Endodermal cell (in vitro differentiated cells): ENCODE measurements at regions not wholly inside any gene's neighbourhood (a gene's known extent, or its start where the extent isn't known, plus 50 kb on each side); places are given as distances from the start of the nearest gene placed in this dataset.

Experiments used
- DNase-seq: peaks from one replicate; pipeline ENCODE4 v3.0.0-alpha.2; 2017
- H3K27ac ChIP-seq: 2 replicates; pipeline ENCODE4 v1.5.1; 2013; ENCODE audit warnings: mild to moderate bottlenecking, low read depth, low read length, moderate library complexity
- H3K27me3 ChIP-seq: 2 replicates; pipeline ENCODE4 v1.6.1; 2013; ENCODE audit warnings: mild to moderate bottlenecking, low read length, moderate library complexity; ENCODE audit not compliant: insufficient read depth, control insufficient read depth, poor library complexity, severe bottlenecking
- H3K36me3 ChIP-seq: 2 replicates; pipeline ENCODE4 v1.7.0; 2013; ENCODE audit warnings: mild to moderate bottlenecking, low read length, moderate library complexity; ENCODE audit not compliant: control insufficient read depth, insufficient read depth
- H3K4me1 ChIP-seq: one replicate; pipeline ENCODE4 v1.7.0; 2013; ENCODE audit warnings: low read length; ENCODE audit not compliant: control insufficient read depth, insufficient read depth
- H3K4me3 ChIP-seq: 2 replicates; pipeline ENCODE4 v1.5.1; 2013; ENCODE audit warnings: mild to moderate bottlenecking, low read length, moderate library complexity
- H3K9ac ChIP-seq: 2 replicates; pipeline ENCODE4 v1.6.1; 2013; ENCODE audit warnings: mild to moderate bottlenecking, low read length, moderate library complexity; ENCODE audit not compliant: poor library complexity, severe bottlenecking; ENCODE audit errors: extremely low read depth
- H3K9me3 ChIP-seq: 2 replicates; pipeline ENCODE4 v1.6.1; 2013; ENCODE audit warnings: mild to moderate bottlenecking, low read length, moderate library complexity; ENCODE audit not compliant: control insufficient read depth
- H3K27ac Mint-ChIP-seq: 2 replicates; pipeline ENCODE4 v1.8.0; 2020; ENCODE audit warnings: mixed read lengths
- H3K27me3 Mint-ChIP-seq: 2 replicates; pipeline ENCODE4 v1.8.0; 2021; ENCODE audit warnings: mild to moderate bottlenecking, mixed read lengths; ENCODE audit not compliant: insufficient read depth
- H3K36me3 Mint-ChIP-seq: 2 replicates; pipeline ENCODE4 v1.8.0; 2020; ENCODE audit warnings: low read depth, mixed read lengths
- H3K4me1 Mint-ChIP-seq: 2 replicates; pipeline ENCODE4 v1.8.0; 2020; ENCODE audit warnings: mixed read lengths
- H3K4me3 Mint-ChIP-seq: 2 replicates; pipeline ENCODE4 v1.8.0; 2020; ENCODE audit warnings: mild to moderate bottlenecking, moderate library complexity, mixed read lengths
- H3K9me3 Mint-ChIP-seq: 2 replicates; pipeline ENCODE4 v1.8.0; 2020; ENCODE audit warnings: mild to moderate bottlenecking, mixed read lengths
- WGBS, 2 experiments: methylation state at CpG; one replicate each; pipeline versions ENCODE4 v1.1.5 to v1.1.7; 2013; ENCODE audit warnings: missing lambda C conversion rate in 2 of 2, mixed read lengths in 1 of 2; ENCODE audit not compliant: insufficient coverage in 1 of 2, insufficient read length in 1 of 2; 5-methylcytosine and 5-hydroxymethylcytosine counted together
- TF ChIP-seq, protein P1 (sequence below): fragments of 200-600 bp; sonication (generic); conservative IDR thresholded peaks from 2 replicates; pipeline ENCODE4 v1.5.0; 2021; ENCODE audit warnings: antibody characterized with exemption, mild to moderate bottlenecking

DNA sequence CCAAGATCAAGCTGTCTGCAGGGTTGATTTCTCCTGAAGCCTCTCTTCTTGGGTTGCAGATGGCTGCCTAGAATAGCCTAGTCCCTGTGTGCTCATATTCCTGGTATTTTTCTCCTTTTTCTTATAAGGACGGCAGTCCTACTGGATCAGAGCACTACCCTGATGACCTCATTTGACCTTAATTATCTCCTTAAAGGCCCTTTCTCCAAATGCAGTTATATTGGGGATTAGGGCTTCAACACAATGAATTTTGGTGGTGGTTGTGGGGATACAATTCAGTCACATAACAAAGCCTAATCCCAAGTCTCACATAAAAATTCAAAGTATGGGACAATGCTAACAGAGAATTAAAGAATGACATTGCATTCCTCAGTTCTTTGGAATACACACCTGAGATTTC lies 238.8 kb upstream of the SALL1 start:
- peaks cover 45% of the 10 kb centered on the region for H3K4me1 Mint-ChIP-seq
- no peak overlapping the region for H3K27ac Mint-ChIP-seq
- Histone ChIP-seq H3K4me3 (peak overlapping the region; percentile 59), H3K9ac (no peak overlapping the region), H3K4me1 (peaks cover 4% of the 10 kb centered on the region), H3K9me3 (peaks cover 17% of the 10 kb centered on the region), H3K27ac (no peak overlapping the region), H3K27me3 (no peaks in the 10 kb centered on the region), H3K36me3 (no peaks in the 10 kb centered on the region)
- no peak overlapping the region for H3K4me3 Mint-ChIP-seq
- H3K27me3 Mint-ChIP-seq: no peaks in the 10 kb centered on the region
- H3K9me3 Mint-ChIP-seq: peaks cover 13% of the 10 kb centered on the region
- 88% methylated on average over 1 of the region's 1 CpG; no CpG with 5 or more reads in 1 of the 2 experiments for WGBS, 2 experiments
- DNase-seq: no peak
- peaks cover 2% of the 10 kb centered on the region for H3K36me3 Mint-ChIP-seq
- TF ChIP-seq, protein P1, sequence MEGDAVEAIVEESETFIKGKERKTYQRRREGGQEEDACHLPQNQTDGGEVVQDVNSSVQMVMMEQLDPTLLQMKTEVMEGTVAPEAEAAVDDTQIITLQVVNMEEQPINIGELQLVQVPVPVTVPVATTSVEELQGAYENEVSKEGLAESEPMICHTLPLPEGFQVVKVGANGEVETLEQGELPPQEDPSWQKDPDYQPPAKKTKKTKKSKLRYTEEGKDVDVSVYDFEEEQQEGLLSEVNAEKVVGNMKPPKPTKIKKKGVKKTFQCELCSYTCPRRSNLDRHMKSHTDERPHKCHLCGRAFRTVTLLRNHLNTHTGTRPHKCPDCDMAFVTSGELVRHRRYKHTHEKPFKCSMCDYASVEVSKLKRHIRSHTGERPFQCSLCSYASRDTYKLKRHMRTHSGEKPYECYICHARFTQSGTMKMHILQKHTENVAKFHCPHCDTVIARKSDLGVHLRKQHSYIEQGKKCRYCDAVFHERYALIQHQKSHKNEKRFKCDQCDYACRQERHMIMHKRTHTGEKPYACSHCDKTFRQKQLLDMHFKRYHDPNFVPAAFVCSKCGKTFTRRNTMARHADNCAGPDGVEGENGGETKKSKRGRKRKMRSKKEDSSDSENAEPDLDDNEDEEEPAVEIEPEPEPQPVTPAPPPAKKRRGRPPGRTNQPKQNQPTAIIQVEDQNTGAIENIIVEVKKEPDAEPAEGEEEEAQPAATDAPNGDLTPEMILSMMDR: no peak

DNA sequence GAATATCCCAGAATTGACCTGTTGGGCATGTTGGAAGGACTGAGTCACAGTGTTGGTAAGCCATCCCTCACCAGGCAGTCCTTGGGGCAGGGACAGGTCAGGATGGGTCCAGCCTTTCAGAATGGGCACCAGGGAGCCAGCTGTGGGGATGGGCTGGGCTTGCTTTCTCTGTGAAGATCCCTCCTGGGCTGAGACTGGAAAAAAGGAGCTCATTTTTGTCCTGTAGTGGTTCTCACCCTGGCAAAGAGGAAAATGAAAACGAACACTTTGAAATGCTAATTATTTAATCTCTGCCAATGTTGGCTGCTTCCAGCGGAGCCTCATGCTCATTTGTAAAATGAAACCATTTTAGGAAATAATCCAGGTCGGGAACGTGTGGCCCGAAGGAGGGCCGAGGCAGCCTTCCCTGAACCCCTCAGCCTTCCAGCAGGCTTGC lies 237.5 kb upstream of the SALL1 start:
- peaks cover 57% of the 10 kb centered on the region for H3K4me1 Mint-ChIP-seq
- no peak overlapping the region for H3K4me3 Mint-ChIP-seq
- no peak for DNase-seq
- no peak overlapping the region for H3K27ac Mint-ChIP-seq
- peaks cover 13% of the 10 kb centered on the region for H3K9me3 Mint-ChIP-seq
- TF ChIP-seq, protein P1: no peak
- Histone ChIP-seq H3K9ac (no peak overlapping the region), H3K9me3 (peaks cover 17% of the 10 kb centered on the region), H3K27ac (no peak overlapping the region), H3K4me1 (peaks cover 6% of the 10 kb centered on the region), H3K4me3 (no peak overlapping the region), H3K27me3 (no peaks in the 10 kb centered on the region), H3K36me3 (no peaks in the 10 kb centered on the region)
- peaks cover 2% of the 10 kb centered on the region for H3K36me3 Mint-ChIP-seq
- WGBS, 2 experiments: 75 to 78% methylated on average over 6 of the region's 6 CpGs
- H3K27me3 Mint-ChIP-seq: no peaks in the 10 kb centered on the region

DNA sequence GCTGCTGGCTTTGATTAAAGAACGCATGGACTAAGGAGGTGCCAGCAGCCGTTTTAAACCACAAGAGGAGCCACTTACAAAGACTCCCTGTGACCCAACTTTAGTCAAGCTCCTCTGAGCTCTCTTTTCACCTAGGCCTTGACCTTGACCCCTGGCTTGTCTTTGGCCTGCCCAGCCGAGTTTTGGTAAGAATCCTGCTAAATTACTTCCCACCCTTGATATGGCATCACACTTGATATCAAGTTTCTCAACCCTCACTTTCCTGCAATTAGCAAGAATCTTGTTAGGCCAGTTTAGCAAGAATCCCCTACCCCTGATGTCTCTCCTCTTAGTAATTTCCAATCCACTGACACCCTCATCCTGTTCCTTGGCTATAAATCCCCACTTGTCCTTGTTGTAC lies 232.8 kb upstream of the SALL1 start:
- Mint-ChIP-seq H3K9me3 (peaks cover 1% of the 10 kb centered on the region), H3K27me3 (no peaks in the 10 kb centered on the region), H3K27ac (peak overlapping the region; percentile 8), H3K4me3 (no peak overlapping the region), H3K4me1 (peaks cover 38% of the 10 kb centered on the region), H3K36me3 (peaks cover under 1% of the 10 kb centered on the region)
- Histone ChIP-seq H3K9me3 (peaks cover 5% of the 10 kb centered on the region), H3K27ac (no peak overlapping the region), H3K9ac (no peak overlapping the region), H3K4me1 (peaks cover 7% of the 10 kb centered on the region), H3K4me3 (no peak overlapping the region), H3K27me3 (no peaks in the 10 kb centered on the region), H3K36me3 (no peaks in the 10 kb centered on the region)
- TF ChIP-seq, protein P1: no peak
- peak; percentile 60 for DNase-seq
- 72 to 86% methylated on average over 3 of the region's 3 CpGs for WGBS, 2 experiments
